GM12873 (cell line): ENCODE measurements at regions not wholly inside any gene's neighbourhood (a gene's known extent, or its start where the extent isn't known, plus 50 kb on each side); places are given as distances from the start of the nearest gene placed in this dataset.

Source experiments
- CTCF ChIP-seq: IDR thresholded peaks from 2 replicates; pipeline ENCODE4 v1.5.1; 2012; ENCODE audit warnings: low read depth, mild to moderate bottlenecking, moderate library complexity, low read length, control low read depth; ENCODE audit not compliant: insufficient read depth; ENCODE audit errors: missing control alignments

- TF ChIP-seq CTCF: no peak
Measured at GRCh38 chr12:126636821-126637220, 1571.6 kb downstream of the AACS start.

GRCh38 chr12:126644236-126645020, 1579.2 kb downstream of the AACS start:
- no peak for TF ChIP-seq CTCF

- no peak for TF ChIP-seq CTCF
Measured at GRCh38 chr12:126648074-126648473, 1582.8 kb downstream of the AACS start.

GRCh38 chr12:126651133-126651532, 1585.9 kb downstream of the AACS start:
- TF ChIP-seq CTCF: no peak

- peak; percentile 47 for TF ChIP-seq CTCF
Measured at GRCh38 chr12:126663304-126664094, 1598.3 kb downstream of the AACS start.

GRCh38 chr12:126667339-126667738, 1599.6 kb upstream of the TMEM132C start:
- no peak for TF ChIP-seq CTCF

GRCh38 chr12:126668538-126668937, 1598.4 kb upstream of the TMEM132C start:
- TF ChIP-seq CTCF: no peak
